IPS-20b (cell line): ENCODE measurements at regions not wholly inside any gene's neighbourhood (a gene's known extent, or its start where the extent isn't known, plus 50 kb on each side); places are given as distances from the start of the nearest gene placed in this dataset.

Experiments used
- H3K27ac ChIP-seq: one replicate; pipeline ENCODE4 v1.5.1; 2013; ENCODE audit warnings: low read length
- H3K27me3 ChIP-seq: 2 replicates; pipeline ENCODE4 v1.6.1; 2013; ENCODE audit warnings: mild to moderate bottlenecking, low read length, inconsistent platforms; ENCODE audit not compliant: insufficient read depth
- H3K36me3 ChIP-seq: 2 replicates; pipeline ENCODE4 v1.6.1; 2013; ENCODE audit warnings: low read depth, mild to moderate bottlenecking, inconsistent platforms, low read length, moderate library complexity; ENCODE audit not compliant: insufficient read depth
- H3K4me1 ChIP-seq: 2 replicates; pipeline ENCODE4 v1.6.1; 2013; ENCODE audit warnings: mild to moderate bottlenecking, control low read depth, inconsistent platforms, low read length, moderate library complexity; ENCODE audit not compliant: insufficient read depth
- H3K4me3 ChIP-seq: 2 replicates; pipeline ENCODE4 v1.5.1; 2013; ENCODE audit warnings: mild to moderate bottlenecking, low read length, inconsistent platforms
- H3K9ac ChIP-seq: 2 replicates; pipeline ENCODE4 v1.6.1; 2013; ENCODE audit warnings: low read depth, mild to moderate bottlenecking, inconsistent platforms, low read length, moderate library complexity
- H3K9me3 ChIP-seq: 2 replicates; pipeline ENCODE4 v1.6.1; 2013; ENCODE audit warnings: mild to moderate bottlenecking, low read depth, low read length, inconsistent platforms; ENCODE audit not compliant: insufficient read depth

DNA sequence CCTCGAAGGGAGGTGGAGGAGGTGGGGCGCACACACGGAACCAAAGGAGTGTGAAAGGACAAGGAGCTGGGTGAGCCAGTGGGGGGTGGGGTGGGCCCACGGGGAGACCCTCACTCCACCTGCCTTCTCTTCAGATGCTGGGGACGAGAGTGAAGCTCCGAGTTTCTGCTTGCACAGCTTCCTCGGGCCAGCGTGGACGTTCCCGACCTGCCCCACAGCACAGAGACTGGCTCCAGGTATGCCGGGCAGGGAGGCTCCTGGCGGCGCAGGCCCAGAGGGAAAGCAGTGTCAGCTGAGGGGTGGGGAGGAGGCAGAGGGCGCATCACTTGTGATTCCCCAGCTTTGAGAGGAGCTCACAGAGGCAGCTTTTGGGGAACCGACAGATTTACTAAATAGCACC, 98.5 kb upstream of the RPS6KA2 start:
- H3K4me1 ChIP-seq: no peaks in the 10 kb centered on the region
- no peak overlapping the region for H3K4me3 ChIP-seq
- no peaks in the 10 kb centered on the region for H3K27me3 ChIP-seq
- H3K36me3 ChIP-seq: no peaks in the 10 kb centered on the region
- H3K27ac ChIP-seq: no peak overlapping the region
- H3K9me3 ChIP-seq: no peaks in the 10 kb centered on the region
- no peak overlapping the region for H3K9ac ChIP-seq

DNA sequence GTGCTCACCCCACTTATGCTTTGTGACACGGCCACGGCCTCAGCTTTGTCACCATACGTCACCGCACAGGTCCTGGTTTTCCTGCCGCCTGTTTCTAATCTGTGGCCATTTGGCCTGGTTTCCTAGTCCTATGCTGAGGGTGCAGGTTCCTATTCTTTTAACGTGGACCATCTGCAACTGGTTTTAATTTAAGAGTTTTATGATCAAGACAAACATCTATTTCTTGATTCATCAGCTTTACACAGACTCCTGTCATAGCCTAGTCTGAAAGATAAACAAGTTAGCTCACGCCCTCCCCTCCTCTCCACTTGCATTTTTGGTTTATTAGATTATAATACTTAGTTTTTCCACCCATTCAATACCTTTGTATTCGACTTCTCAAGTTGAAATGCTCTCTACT, 97.5 kb upstream of the RPS6KA2 start:
- Histone ChIP-seq H3K36me3 (no peaks in the 10 kb centered on the region), H3K4me3 (no peak overlapping the region), H3K9me3 (no peaks in the 10 kb centered on the region), H3K4me1 (no peaks in the 10 kb centered on the region), H3K9ac (no peak overlapping the region), H3K27me3 (no peaks in the 10 kb centered on the region), H3K27ac (no peak overlapping the region)

DNA sequence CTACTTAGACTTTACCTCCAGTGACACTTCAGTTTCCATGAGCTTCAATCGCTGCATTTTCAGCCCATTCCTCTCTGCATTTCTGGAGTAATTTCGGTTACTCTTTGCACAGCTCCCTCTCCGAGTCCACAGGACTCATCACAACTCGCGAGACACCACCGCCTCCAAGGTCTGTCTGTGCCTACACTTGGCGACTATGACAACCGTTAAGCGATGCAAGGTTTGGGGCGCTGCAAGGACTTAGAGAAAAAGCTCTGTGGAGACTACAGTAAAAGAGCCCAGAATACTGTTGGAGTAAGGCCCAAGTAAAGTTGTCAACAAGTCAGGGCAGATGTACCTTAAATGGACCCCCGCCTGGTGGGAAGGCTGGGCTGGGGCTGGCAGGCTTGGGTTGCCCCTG, 95.7 kb upstream of the RPS6KA2 start:
- H3K27ac ChIP-seq: no peak overlapping the region
- H3K27me3 ChIP-seq: no peaks in the 10 kb centered on the region
- no peak overlapping the region for H3K4me3 ChIP-seq
- H3K36me3 ChIP-seq: no peaks in the 10 kb centered on the region
- no peaks in the 10 kb centered on the region for H3K9me3 ChIP-seq
- H3K9ac ChIP-seq: no peak overlapping the region
- no peaks in the 10 kb centered on the region for H3K4me1 ChIP-seq

DNA sequence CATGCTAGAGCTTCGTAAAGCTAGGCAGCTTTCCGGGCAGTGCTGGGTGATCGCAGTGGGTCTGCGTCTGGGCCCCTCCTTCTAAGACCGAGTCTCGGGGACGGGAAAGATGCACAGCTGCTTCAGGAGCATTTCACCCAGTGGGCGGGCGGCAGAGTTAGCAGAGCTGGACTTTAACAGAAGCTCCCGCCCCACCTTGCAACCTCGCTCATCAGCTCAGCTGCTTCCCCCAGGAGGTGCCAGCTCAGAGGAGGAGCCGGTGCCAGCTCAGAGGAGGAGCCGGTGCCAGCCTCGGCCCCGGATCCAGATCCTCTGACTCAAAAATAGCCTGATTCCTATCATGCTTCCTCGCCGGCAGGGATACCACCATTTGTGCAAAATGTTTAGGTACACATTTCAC, 94.5 kb upstream of the RPS6KA2 start:
- no peaks in the 10 kb centered on the region for H3K9me3 ChIP-seq
- no peaks in the 10 kb centered on the region for H3K36me3 ChIP-seq
- no peak overlapping the region for H3K9ac ChIP-seq
- H3K27ac ChIP-seq: no peak overlapping the region
- H3K4me3 ChIP-seq: no peak overlapping the region
- no peaks in the 10 kb centered on the region for H3K4me1 ChIP-seq
- no peaks in the 10 kb centered on the region for H3K27me3 ChIP-seq

DNA sequence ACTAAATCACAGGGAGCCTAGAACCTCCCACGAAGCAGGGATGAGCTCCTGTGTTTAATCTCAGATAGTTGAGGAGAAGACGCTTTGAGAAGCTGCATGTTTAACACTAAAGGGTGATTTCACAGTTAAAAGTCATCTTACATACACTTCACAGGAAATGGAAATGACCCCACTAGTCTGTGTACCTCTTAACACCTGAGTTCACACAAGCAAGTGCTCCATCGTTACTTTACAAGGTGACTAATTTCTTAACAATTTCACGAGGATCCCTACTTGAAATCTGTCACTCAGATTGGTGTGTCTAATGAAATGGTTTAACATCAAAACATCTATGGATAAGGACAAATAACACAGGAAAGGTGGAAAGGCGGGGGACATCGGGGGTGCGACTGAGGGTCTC, 93.8 kb upstream of the RPS6KA2 start:
- Histone ChIP-seq H3K36me3 (no peaks in the 10 kb centered on the region), H3K27ac (no peak overlapping the region), H3K27me3 (no peaks in the 10 kb centered on the region), H3K9ac (no peak overlapping the region), H3K9me3 (no peaks in the 10 kb centered on the region), H3K4me1 (no peaks in the 10 kb centered on the region), H3K4me3 (no peak overlapping the region)

DNA sequence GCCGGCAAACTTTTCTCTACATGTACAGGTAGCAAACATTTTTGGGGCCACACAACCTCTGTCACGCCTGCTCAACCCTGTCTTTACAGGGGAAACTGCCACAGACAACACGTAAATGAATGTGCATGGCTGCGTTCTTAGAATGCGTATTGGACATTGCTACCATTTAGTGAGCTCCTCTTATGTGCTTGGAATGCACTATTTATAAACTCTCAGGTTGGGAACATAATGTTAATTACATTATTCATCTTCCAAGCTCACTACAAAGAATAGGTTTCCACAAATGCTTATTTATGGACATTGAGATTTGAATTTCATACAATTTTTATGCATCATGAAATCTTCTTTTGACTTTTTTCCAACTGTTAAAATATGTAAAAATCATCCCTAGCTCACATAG, 92.0 kb upstream of the RPS6KA2 start:
- H3K4me3 ChIP-seq: no peak overlapping the region
- no peaks in the 10 kb centered on the region for H3K27me3 ChIP-seq
- no peaks in the 10 kb centered on the region for H3K9me3 ChIP-seq
- no peak overlapping the region for H3K27ac ChIP-seq
- H3K9ac ChIP-seq: no peak overlapping the region
- H3K4me1 ChIP-seq: no peaks in the 10 kb centered on the region
- H3K36me3 ChIP-seq: no peaks in the 10 kb centered on the region

DNA sequence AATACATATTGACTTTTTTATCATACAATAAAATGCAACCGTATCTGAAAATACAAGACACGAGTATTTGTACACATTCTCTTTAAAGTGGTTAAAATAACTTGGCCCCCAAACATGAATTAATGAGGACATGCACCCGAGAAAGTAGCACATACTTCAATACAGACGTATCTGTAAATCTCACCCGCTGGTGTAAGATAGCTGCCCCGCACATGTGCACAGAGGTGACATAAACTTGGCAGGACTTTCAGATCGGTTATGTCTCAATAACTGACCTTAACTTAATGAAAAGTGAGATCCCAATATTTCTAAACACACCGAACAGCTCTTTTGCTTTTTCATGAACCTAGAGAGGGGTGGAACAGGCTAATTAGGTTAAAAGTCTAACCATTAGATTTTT, 91.5 kb upstream of the RPS6KA2 start:
- no peaks in the 10 kb centered on the region for H3K9me3 ChIP-seq
- no peak overlapping the region for H3K9ac ChIP-seq
- H3K27ac ChIP-seq: no peak overlapping the region
- no peak overlapping the region for H3K4me3 ChIP-seq
- H3K4me1 ChIP-seq: no peaks in the 10 kb centered on the region
- no peaks in the 10 kb centered on the region for H3K36me3 ChIP-seq
- no peaks in the 10 kb centered on the region for H3K27me3 ChIP-seq

DNA sequence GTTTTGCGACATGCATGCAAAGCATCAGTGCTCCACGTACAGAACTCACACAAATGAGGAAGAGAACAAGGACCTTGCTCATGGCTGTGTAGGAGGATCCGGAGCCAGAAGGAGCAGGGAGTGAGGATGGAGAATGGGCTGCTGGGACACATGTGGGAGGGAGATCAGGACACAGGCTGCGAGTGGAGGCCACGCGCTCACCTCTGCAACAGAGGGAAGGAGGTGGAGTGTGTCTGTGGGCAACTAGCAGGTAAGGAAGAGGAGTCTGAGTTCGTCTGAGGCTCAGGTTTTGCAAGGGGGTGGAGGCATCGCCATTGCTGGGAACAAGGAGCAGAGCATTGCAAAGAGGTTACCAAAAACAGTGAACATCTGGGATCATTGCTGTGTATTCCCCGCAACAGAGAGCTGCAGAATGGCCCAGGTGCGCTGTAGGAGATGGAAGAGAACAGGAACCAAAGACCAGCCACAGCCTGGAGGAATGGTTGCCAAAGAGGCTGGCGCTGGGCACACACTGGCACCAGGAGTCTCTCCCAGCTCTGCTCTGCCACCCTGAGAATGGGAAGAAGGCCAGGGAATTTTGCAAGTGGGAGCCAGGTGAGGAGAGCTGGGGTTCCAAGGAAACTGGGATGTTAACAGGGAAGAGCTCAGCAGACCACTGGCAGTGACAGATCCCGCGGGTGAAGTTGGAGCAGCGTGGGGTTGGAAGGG, 90.0 kb upstream of the RPS6KA2 start:
- Histone ChIP-seq H3K27me3 (no peaks in the 10 kb centered on the region), H3K4me3 (no peak overlapping the region), H3K4me1 (no peaks in the 10 kb centered on the region), H3K9me3 (no peaks in the 10 kb centered on the region), H3K9ac (no peak overlapping the region), H3K27ac (no peak overlapping the region), H3K36me3 (no peaks in the 10 kb centered on the region)

DNA sequence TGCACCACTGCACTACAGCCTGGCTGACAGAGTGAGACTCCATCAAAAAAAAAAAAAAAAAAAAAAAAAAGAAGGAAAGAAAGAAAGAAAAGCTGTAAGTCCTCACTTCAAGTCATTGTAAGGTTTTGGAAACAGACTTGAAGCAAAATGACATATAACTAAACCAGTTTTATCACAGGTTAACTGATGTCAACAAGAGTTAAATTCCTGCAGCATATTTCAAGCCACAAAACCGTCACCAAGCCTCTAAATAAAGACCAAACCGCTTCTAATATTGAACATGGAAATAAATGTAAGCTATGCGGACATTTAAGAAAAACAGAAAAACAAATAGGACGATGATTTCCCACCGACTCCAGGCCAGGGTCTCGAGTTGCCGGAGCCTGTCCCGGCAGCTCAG, 88.9 kb upstream of the RPS6KA2 start:
- Histone ChIP-seq H3K4me1 (no peaks in the 10 kb centered on the region), H3K27ac (no peak overlapping the region), H3K9me3 (no peaks in the 10 kb centered on the region), H3K4me3 (no peak overlapping the region), H3K36me3 (no peaks in the 10 kb centered on the region), H3K27me3 (no peaks in the 10 kb centered on the region), H3K9ac (no peak overlapping the region)

DNA sequence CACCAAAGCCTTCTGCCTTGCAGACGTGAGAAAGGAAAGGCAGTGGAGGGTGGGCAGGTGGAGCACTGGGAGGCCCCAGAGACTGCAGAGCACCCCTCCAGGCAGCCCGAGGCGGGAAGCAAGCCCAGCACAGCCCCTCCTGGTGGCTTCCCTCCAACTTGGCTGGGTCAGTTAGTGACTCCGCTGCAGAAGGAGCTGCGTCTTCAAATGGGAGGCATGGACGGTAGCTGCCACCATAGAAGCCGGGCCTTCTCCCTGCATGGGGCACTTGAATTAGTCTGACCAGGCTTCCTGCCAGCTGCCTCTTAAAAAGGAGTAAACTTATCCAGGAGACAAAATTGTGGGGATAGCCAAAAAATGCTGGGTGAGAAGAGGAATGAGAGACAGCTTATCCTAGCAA, 88.0 kb upstream of the RPS6KA2 start:
- Histone ChIP-seq H3K4me3 (no peak overlapping the region), H3K27me3 (no peaks in the 10 kb centered on the region), H3K27ac (no peak overlapping the region)

DNA sequence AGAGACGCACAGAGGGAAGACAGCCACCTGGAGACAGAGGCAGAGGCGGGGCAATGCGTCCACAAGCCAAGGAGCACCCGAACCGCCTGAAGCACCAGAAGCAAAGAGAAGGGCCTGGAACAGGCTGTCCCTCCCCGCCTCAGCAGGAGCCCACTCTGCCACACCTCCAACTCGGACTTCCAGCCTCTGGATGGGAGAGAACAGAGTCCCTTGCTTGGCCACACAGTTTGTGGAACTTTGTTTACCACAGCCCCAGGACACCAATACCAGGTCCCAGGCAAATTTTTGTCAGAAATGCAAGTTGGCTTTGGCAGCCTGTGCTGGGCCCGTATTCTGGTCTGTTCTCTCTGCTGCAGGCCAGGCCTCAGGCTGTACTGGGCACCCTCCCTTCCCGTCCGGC, 87.5 kb upstream of the RPS6KA2 start:
- Histone ChIP-seq H3K9ac (no peak overlapping the region), H3K4me3 (no peak overlapping the region), H3K27ac (no peak overlapping the region), H3K36me3 (no peaks in the 10 kb centered on the region), H3K9me3 (no peaks in the 10 kb centered on the region), H3K27me3 (no peaks in the 10 kb centered on the region), H3K4me1 (no peaks in the 10 kb centered on the region)

More for the DNA sequence above, 88.0 kb upstream of the RPS6KA2 start:
- Histone ChIP-seq H3K36me3 (no peaks in the 10 kb centered on the region), H3K9ac (no peak overlapping the region), H3K9me3 (no peaks in the 10 kb centered on the region), H3K4me1 (no peaks in the 10 kb centered on the region)

DNA sequence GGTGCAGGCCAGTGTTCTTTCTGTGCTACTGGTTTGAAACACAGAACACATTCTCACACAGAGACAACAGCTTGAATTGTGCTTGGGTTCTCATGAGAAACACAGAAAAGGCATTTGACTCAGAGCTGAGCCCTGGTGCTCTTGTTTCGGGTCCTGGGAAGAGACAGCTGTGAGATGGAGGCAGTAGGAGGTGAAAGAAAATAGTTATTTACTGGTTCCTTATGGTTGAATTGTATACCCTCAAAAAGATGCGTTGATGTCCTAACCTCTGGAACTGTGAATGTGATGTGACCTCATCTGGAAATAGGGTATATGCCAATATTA, 87.1 kb upstream of the RPS6KA2 start:
- Histone ChIP-seq H3K27me3 (no peaks in the 10 kb centered on the region), H3K9ac (no peak overlapping the region), H3K27ac (no peak overlapping the region)

More for the DNA sequence above, 87.1 kb upstream of the RPS6KA2 start:
- H3K4me1 ChIP-seq: no peaks in the 10 kb centered on the region
- H3K9me3 ChIP-seq: no peaks in the 10 kb centered on the region
- no peaks in the 10 kb centered on the region for H3K36me3 ChIP-seq
- no peak overlapping the region for H3K4me3 ChIP-seq
